GM18508 (cell line): ENCODE measurements at regions not wholly inside any gene's neighbourhood (a gene's known extent, or its start where the extent isn't known, plus 50 kb on each side); places are given as distances from the start of the nearest gene placed in this dataset.
"Not testable (repeated sequence)": the region's sequence is repeated elsewhere in the genome, so short reads cannot be mapped to it uniquely, and the experiment has no call there.

Source experiments
- ATAC-seq: cut with Tn5 transposase; IDR thresholded peaks from one replicate; pipeline ENCODE4 v1.9.1; 2021; ENCODE audit warnings: moderate number of reproducible peaks; ENCODE audit not compliant: insufficient read depth, unreplicated experiment

DNA sequence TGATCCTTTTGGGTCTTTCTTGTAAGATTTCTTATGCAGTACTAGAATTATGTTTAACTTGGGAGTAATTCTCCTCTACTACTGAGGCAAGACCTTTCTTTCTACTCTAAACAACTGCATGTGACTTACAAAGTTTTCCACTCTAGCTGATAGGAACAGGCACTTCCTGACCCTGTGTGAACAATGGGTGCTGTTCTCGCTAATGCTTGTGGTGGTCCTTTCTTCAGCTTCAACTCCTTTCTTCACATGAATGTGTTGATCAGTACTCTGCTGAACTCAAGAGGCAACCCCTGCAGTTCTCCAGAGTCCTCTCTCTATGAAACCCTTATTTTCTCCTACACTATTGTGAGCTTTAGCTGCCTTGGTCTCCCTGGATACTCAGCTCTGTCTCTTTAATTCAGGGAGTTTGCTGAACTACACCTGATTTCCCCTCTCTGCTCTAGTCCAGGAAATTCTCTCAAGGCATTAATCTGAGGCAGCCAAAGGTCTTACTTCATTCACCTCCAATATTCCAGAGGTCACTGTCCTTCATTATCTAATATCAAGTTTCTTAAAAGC is 484.6 kb upstream of the PIK3R1 start:
- no peak for ATAC-seq

DNA sequence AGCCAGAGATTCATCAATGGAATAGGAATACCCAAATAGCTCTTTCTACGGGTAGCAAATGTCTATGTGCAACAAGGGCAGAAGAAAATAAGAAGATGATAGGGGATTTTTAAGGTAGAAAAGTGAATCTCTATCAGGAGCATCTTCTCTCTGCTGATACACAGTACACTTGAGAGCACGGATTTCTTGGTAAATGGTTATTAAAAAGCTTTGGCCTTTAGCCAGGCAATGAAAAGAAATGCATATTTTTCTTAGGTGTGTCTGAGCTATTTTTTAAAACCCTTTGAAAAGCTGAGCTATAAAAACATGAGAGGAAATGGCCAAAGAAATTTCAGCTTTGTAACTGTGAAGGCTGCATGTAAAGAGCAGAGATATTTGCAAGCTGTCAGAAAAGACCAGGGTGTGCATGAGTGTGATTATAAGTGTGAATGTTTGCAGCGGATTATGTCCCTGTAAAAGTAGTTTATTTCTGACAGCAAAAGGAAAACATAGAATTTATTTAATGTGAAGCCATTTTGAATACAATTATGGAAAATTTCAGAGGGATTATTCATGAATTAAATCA is 487.1 kb upstream of the PIK3R1 start:
- ATAC-seq: no peak

DNA sequence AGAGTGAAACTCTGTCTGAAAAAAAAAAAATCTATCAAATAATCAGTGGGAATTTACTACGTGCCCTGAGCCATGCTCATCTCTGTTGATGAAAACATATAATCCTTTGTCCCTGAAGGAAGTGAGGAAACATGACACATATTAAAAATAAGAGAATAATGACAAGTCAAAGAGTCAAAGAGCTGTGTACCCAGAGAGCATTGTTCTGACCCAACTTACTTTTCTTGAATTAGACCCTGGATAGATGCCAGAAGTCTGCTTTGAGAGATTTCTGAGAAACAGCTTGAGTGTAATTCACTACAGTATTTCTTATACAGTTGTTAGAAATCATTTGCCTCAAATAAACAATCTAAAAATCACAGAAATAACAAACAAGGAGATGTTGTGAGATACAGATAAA is 490.0 kb upstream of the PIK3R1 start:
- no peak for ATAC-seq

DNA sequence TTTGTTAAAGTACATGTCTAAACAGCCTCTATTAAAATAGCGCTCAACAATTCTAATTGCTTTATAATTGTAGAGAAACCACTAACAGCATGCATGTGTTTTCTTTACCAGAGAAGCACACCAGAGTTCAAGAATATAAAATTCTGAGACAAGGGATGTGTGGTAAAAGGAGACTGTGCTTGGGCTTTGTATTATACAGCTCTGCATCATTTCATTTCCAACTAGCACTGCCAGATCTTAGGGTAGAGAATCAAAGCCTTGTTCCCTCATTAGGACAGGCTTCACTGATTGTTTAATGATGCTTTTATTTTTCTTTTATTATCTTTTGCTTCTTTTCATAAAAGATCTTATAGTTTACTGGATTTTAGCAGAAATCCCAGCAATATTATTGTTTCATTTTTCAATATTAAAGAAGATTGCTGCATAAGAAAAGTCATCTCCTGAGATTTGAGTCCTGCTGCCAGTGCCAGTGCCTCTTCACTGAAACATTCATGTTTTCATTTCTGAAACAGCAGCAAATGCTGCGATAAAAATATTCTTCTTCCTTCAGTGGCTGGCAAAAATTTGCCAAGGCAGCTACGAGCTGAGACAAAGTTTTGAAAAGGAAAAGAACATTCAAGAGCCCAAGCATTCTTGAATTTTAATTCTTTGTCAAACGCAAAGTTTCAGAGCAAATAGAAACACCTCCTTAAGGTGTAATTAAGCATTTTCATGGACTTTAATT is 491.0 kb upstream of the PIK3R1 start:
- ATAC-seq: no peak

DNA sequence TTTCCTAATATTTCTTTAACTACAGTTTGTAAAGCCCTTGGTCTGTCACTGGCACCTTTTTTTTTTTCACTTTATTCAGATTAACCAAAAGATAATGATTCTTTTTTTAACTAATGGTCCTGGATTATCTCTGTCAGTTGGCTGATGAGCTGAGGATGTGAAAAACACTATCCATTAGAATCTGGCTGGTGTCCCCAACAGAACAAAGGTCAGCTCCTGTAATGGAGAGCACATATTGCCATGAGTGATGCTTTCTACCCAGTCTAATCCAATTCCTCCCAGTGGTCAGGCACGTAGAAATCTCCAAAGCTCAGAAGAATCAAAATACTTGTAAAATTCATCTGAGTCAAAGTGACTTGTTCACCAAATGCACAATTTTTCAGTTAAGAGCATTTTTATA is 491.7 kb upstream of the PIK3R1 start:
- ATAC-seq: no peak

DNA sequence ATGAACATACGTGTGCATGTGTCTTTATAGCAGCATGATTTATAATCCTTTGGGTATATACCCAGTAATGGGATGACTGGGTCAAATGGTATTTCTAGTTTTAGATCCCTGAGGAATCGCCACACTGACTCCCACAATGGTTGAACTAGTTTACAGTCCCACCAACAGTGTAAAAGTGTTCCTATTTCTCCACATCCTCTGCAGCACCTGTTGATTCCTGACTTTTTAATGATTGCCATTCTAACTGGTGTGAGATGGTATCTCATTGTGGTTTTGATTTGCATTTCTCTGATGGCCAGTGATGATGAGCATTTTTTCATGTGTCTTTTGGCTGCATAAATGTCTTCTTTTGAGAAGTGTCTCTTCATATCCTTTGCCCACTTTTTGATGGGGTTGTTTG is 493.0 kb upstream of the PIK3R1 start:
- not testable (repeated sequence) for ATAC-seq

DNA sequence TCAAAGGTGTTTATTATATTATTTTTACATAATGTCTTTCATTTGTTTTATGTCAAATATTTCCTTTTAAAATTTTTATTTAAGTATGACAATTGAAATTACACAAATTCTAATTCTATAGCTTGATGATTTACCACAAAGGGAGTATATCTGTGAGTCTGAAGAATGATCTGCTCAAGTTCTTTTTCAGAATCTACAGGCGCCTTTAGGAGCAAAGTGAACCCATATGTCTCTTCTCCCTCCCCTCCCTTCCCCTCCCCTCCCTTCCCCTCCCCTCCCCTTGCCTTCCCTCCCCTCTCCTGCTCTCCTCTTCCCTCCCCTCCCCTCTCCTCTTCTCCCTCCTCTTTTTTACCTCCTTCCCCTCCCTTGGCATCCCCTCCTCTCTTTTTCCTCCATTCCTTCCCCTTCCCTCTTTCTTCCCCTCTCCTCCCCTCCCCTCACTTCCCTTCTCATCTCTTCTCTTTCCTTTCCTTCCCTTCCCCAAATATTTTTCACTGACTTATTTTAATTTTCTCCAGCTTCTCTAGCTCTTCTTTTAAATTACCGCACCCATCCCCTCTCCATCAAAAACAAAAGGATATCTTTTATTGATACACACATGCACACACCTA is 495.3 kb upstream of the PIK3R1 start:
- ATAC-seq: no peak

DNA sequence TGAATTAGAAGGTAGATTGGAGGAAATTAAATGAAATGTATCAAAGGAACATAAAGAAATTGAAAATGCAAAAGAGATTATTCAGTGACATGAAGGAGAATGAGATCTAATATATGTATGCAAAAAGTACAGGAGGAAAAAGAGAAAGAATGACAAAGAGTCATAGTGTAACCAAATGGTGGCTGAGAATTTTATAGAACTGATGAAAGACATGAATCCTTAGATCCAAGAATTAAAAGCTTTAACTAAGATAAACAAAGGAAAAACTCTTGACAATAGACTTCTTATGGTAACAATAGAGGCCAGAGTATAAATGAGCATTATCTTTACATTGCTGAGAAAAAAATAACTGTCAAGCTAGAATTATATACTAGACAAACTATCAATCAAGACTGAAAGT is 505.4 kb upstream of the CD180 start:
- no peak for ATAC-seq

DNA sequence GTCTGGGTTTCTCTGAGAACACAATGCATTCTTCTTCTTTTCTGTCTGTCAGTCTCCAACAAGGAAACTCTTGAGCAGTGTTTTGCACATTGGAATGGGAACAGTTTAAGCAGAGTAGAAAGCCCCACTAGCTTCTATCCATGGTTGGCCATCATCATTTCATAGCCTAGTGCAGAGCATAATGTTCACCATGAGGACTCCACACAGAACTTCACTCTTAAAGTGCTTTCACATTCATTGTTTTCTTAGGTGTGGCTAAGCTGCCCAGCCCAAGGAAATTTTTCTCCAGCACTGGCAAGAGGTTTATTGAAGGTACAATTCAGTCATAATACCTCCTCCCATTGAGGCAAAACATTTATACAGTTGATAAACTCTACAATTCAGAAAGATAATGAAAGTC is 503.0 kb upstream of the CD180 start:
- ATAC-seq: no peak

DNA sequence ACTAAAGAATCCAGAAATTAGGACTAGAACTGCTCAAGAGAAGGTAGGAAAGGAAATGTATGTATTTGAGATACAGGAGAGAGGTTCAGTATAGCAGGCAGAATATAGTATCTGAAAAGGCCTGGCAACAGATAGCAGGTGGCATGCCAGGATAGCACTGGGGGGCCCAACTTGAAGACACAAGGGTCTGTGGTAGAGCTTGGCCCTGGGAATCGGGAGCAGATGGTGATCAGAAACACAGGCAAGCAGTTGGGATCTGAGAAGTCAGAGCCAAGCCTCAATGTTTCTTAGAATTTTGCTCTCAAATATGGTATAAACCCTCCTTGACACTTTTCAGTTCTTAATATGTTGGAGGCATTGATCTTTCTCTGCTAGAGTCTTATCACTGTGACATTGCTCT is 499.8 kb upstream of the CD180 start:
- no peak for ATAC-seq

DNA sequence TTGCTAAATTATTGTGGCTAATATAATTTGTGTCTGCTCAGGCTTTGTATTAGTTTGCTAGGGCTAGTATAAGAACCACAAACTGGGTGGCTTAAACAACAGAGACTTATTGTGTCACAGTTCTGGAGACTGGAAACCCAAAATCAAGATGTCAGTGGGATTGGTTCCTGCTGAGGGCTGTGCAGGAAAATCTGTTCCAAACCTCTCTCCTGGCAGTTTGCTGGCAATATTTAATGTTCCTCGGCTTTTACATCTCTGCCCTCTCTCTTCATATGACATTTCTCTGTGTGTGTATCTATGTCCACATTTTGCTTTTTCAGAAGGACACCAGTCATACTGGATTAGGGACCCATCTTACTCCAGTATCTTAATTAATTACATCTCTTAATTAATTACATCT is 498.8 kb upstream of the CD180 start:
- ATAC-seq: no peak

DNA sequence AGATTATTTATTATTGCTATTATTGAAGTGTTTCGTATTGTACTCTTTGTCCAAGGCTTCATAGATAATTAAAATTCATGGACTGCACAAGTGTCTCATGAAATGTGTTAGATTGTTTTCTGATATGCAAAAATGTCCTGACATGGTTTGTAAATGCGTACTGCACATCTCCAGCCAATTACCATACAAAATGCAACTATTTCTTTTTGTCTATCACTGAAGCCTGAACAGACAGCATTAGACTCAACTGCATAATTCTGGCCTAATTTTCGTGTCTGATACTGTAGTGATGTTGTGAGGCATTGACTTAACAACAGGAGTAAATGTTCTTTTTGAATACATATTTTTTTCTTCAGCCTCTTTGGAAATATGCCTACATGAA is 498.2 kb upstream of the CD180 start:
- no peak for ATAC-seq

DNA sequence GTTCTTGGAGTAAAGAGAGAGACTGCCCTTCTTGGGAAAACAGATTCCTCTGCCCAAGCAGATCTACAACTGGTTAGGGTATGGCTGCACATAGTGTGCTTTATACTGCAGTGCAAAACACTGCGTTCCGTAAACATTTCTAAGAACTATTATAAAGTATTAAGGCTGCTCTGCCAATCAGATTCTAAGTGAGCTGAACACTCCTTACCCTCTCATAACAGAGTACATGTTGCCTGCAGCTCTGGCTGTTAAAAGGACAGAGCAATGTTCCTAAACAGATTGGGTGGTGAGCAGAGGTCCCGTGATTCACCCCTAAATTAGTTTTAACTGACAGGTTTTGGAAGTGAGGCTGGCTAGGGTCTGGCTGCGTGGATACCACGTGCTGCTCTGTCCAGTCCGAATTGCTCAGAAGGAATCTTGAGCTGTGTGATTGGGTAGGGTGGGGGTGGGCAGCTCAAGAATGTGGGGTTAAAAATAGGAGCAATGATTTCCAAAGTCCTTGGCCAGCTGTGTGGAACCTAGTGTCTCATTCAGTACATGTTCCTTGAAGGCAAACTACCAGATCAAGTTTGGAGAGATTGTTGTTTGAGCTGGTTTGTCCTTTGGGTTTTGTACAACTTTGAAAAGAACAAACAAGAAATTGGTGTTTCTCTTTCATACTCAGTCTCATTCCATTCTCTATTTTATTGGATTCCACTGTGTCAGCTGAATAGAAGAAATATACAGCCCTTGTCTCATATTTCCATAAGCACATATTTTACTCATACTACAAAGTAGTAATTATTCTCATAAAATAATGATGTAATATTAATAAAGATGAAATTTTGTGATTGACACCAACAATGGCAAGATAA is 497.6 kb upstream of the CD180 start:
- ATAC-seq: no peak

DNA sequence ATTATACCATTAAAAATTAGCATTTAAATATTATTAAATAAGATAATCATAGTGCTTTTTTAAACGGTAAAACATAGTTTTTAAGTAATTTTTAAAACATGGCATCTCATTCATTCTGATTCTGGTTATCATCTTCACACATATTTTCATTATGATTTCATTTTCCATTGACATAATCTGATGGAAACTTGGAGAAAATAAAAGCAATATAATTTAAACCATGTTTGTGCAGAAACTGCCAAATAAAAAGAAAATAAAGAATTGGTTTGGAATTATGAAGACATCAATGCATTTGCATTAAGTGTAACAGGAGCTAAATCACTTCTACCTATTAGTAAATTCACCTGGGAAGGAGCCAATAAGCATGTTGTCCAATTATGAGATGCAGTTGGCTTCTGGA is 490.1 kb upstream of the CD180 start:
- ATAC-seq: no peak

DNA sequence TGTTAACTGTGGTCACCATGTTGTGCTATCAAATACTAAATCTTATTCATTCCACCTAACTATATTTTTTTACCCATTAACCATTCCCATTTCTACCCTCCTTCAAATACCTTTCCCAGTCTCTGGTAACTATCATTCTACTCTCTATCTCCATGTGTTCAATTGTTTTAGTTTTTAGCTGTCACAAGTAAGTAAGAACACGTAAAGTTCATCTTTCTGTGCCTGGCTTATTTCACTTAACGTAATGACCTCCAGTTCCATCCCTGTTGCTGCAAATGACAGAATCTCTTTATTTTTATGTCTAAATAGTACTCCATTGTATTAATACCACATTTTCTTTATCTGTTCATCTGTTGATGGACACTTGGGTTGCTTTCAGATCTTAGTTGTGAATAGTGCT is 485.1 kb upstream of the CD180 start:
- ATAC-seq: no peak

DNA sequence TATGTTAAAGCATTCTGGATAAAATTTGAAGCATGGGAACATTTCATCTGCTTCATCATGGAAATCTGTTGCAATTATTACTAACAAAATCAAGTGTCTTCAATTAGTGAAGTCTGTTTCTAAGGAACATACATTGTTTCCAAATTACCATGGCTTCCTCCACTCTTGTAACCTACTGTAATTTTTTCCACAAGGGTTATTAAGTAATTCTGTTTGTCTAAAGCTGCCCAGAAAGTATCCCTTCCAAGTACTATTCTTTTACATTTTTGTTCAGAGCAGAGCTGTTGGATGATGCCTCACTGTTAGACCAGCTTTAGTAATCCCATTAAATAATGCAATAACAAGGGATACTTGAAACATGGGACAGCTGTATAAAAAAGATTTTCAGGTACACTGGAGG is 483.5 kb upstream of the CD180 start:
- no peak for ATAC-seq

DNA sequence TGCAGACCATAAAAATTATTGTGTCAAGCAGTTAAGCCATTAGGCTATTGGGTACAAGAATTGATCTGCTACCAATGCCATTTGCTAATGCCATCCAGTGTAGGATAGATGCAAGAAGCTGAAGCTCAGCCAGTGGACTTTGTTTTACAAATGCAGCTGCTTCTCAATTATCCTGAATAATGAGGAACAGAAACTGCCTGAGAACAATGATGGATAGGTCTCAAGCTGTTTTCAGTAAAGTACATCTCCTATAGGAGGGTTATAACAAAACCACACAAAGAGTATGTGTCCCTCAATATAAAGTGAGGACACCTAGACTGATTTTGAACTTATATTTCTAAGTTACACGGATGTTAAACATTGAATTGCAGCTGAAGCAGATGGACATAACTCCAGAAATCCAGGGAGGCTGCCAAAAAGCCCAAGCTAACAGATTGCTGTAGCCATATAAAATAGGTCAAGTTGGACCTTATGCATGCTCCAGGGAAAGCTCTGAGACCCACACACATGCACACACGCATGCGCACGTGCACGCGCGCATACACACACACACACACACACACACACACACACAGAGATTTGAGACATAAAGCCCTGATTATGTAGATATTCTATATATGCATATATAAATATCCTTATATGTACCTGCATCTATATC is 482.7 kb upstream of the CD180 start:
- no peak for ATAC-seq

DNA sequence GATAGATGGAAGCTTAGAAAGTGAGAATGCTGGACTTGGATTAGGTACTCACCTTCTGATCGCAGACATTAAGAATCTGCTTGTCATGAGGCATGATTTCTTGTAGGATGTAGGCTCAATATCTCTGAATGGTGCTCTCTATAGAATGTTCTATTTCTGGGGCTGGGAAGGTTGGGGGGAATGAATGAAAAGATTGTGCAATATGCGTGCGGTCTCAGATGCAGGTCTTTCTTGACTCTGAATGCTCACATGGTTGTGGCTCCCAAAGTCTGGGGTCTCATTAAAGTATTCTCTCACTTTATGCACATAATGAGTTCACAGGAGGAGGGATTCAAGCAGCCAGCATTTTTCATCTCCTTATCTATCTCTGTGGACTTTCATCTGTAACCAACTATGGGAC is 482.0 kb upstream of the CD180 start:
- no peak for ATAC-seq

DNA sequence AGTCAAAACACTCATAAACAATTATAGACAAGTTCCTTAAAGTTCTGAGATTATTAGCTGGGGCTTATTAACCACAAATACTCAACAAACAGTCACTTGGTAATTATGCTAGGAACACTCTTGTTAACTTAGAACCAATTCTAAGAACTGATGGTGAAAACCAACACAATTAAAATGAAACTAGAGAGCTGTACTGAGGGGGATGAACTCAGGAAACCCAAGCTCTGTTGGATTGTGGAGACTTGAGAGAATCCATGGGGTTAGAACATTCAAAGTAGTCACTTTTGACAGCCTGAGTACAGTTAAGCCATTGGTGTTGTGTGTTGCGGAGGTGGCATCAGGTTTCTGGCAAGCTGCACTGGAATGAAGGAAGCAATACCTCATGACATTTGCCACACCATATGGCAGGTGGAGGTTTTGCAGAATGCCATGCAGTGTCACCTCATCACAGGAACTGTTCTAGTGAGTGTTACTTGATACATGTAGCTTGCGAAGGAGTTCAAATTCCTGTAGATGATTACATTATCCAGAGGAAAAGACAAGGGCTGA is 480.9 kb upstream of the CD180 start:
- no peak for ATAC-seq

DNA sequence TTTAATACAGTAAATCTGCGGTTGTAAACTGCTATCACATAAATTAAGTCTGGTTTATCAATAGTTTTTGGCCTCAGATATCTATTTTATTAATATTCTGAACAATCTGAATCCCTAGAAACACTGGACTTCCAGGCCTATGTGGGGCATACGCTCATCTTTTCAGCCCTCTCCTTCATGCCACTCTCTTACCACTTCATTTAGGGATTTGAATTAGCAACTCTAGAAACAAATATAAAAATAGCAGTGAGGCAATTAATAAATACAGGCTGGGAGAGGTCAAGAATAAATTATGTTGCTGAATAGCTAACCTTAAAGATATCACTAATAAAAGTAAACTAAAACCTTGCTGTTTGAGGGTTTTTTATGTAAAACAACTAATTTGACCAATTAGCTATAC is 480.3 kb upstream of the CD180 start:
- ATAC-seq: no peak
